HCT116 (cell line): ENCODE measurements at regions not wholly inside any gene's neighbourhood (a gene's known extent, or its start where the extent isn't known, plus 50 kb on each side); places are given as distances from the start of the nearest gene placed in this dataset.

Source experiments
- ATAC-seq: fragments of 200-7000 bp; cut with Tn5 transposase; 2 replicates; pipeline ENCODE4 v1.9.1; 2020; ENCODE audit warnings: mild to moderate bottlenecking, moderate library complexity
- BruUV-seq: library from RNA; stranded (reverse); fragments of 400-500 nt; replicated peaks from 2 replicates; lab custom pipeline; 2021; lab: Mats Ljungman, UMichigan
- CTCF ChIA-PET: fragments of 300-600 bp; sonication (Branson Sonifier 250); formaldehyde crosslinking; loops from one replicate; lab custom pipeline; 2021; ENCODE audit warnings: antibody characterized with exemption; lab: Charles Lee
- POLR2A ChIA-PET: fragments of 300-600, 350-600 bp; sonication (Branson Sonifier 250); formaldehyde crosslinking; loops from one replicate; lab custom pipeline; 2021; ENCODE audit warnings: antibody characterized with exemption; lab: Charles Lee
- RAD21 ChIA-PET, 2 experiments: fragments of 300-600 bp; sonication (Branson Sonifier 250); formaldehyde crosslinking; loops; one replicate each; lab custom pipeline; 2023; ENCODE audit warnings: low total read pairs in 2 of 2; ENCODE audit not compliant: uncharacterized antibody in 2 of 2, unreplicated experiment in 2 of 2, low non-redundant PET in 1 of 2; lab: Charles Lee
- DNase-seq: peaks from one replicate; pipeline ENCODE4 v3.0.0-alpha.2; 2010; ENCODE audit warnings: low read depth, low spot score
- H2AFZ ChIP-seq: fragments of 200-600 bp; shearing (Covaris generic), sonication (generic); 2 replicates; pipeline ENCODE4 v1.6.1; 2017; ENCODE audit warnings: low read depth, mixed run types, mixed read lengths, antibody characterized with exemption, low read length; ENCODE audit not compliant: poor library complexity, severe bottlenecking
- H3K27ac ChIP-seq: 2 replicates; pipeline ENCODE4 v1.5.1; 2012; ENCODE audit warnings: low read depth, low read length
- H3K27me3 ChIP-seq: fragments of 200-600 bp; sonication (generic); 2 replicates; pipeline ENCODE4 v1.6.1; 2016; ENCODE audit warnings: mixed run types, low read length, mixed read lengths; ENCODE audit not compliant: insufficient read depth
- H3K36me3 ChIP-seq, 2 experiments: fragments of 200-500 bp in 1 of 2; fragments of 200-600 bp in 1 of 2; sonication (Bioruptor generic) in 1 of 2; sonication (generic) in 1 of 2; 2 replicates each; pipeline versions ENCODE4 v1.5.1 to v1.6.1; 2014 to 2016; ENCODE audit warnings: low read length in 2 of 2, inconsistent platforms in 1 of 2, mixed read lengths in 1 of 2, mixed run types in 1 of 2; ENCODE audit not compliant: insufficient read depth in 2 of 2, control insufficient read depth in 1 of 2
- H3K4me1 ChIP-seq, 2 experiments: fragments of 200-600 bp in 1 of 2; sonication (generic) in 1 of 2; 2 replicates each; pipeline versions ENCODE4 v1.5.1 to v1.6.1; 2012 to 2017; ENCODE audit warnings: low read length in 2 of 2, inconsistent platforms in 1 of 2, mild to moderate bottlenecking in 1 of 2, mixed read lengths in 1 of 2, mixed run types in 1 of 2, moderate library complexity in 1 of 2; ENCODE audit not compliant: insufficient read depth in 2 of 2, control insufficient read depth in 1 of 2
- H3K4me2 ChIP-seq: fragments of 200-600 bp; sonication (generic); 2 replicates; pipeline ENCODE4 v1.6.1; 2017; ENCODE audit warnings: mixed run types, low read length, mixed read lengths
- H3K4me3 ChIP-seq, 2 experiments: fragments of 200-600 bp in 1 of 2; sonication (generic) in 1 of 2; replicated peaks in 1 of 2; 2 replicates each; pipeline ENCODE4 v1.5.1; 2011 to 2016; ENCODE audit warnings: low read length in 2 of 2, control low read depth in 1 of 2, low read depth in 1 of 2, mild to moderate bottlenecking in 1 of 2, mixed read lengths in 1 of 2, mixed run types in 1 of 2
- H3K79me2 ChIP-seq: fragments of 200-600 bp; sonication (generic); 2 replicates; pipeline ENCODE4 v1.6.1; 2017; ENCODE audit warnings: mild to moderate bottlenecking, mixed run types, low read length, moderate library complexity, mixed read lengths; ENCODE audit not compliant: insufficient read depth
- H3K9ac ChIP-seq: fragments of 200-600 bp; sonication (generic); 2 replicates; pipeline ENCODE4 v1.6.1; 2016; ENCODE audit warnings: low read length, mixed read lengths
- H3K9me2 ChIP-seq: fragments of 200-600 bp; sonication (generic), shearing (Covaris generic); 2 replicates; pipeline ENCODE4 v1.6.1; 2017; ENCODE audit warnings: mixed run types, mild to moderate bottlenecking, moderate library complexity; ENCODE audit not compliant: insufficient read depth
- H3K9me3 ChIP-seq, 2 experiments: fragments of 200-500 bp in 1 of 2; fragments of 200-600 bp in 1 of 2; sonication (Bioruptor generic) in 1 of 2; sonication (generic) in 1 of 2; 2 replicates each; pipeline ENCODE4 v1.6.1; 2014 to 2017; ENCODE audit warnings: low read length in 2 of 2, mixed read lengths in 2 of 2, inconsistent platforms in 1 of 2, low read depth in 1 of 2, mild to moderate bottlenecking in 1 of 2, mixed run types in 1 of 2, moderate library complexity in 1 of 2; ENCODE audit not compliant: control insufficient read depth in 1 of 2, insufficient read depth in 1 of 2
- H4K20me1 ChIP-seq: fragments of 200-600 bp; sonication (generic), shearing (Covaris generic); 2 replicates; pipeline ENCODE4 v1.6.1; 2017; ENCODE audit warnings: mixed run types, mild to moderate bottlenecking, moderate library complexity; ENCODE audit not compliant: insufficient read depth
- ATF3 ChIP-seq: IDR thresholded peaks from 2 replicates; pipeline ENCODE4 v1.6.1; 2012
- CBX3 ChIP-seq: IDR thresholded peaks from 2 replicates; pipeline ENCODE4 v1.6.1; 2012; ENCODE audit warnings: low read depth
- CEBPB ChIP-seq: IDR thresholded peaks from 2 replicates; pipeline ENCODE4 v1.6.1; 2012; ENCODE audit warnings: low read depth
- EGR1 ChIP-seq: IDR thresholded peaks from 2 replicates; pipeline ENCODE4 v1.6.1; 2012; ENCODE audit warnings: low read depth
- ELF1 ChIP-seq: IDR thresholded peaks from 2 replicates; pipeline ENCODE4 v1.6.1; 2012; ENCODE audit warnings: low read depth, borderline replicate concordance
- EZH2phosphoT487 ChIP-seq: fragments of 200-600 bp; IDR thresholded peaks from 2 replicates; pipeline ENCODE4 v1.6.1; 2018; ENCODE audit warnings: antibody characterized with exemption, borderline replicate concordance
- FOSL1 ChIP-seq: IDR thresholded peaks from 2 replicates; pipeline ENCODE4 v1.6.1; 2012; ENCODE audit warnings: low read depth
- MAX ChIP-seq: IDR thresholded peaks from 2 replicates; pipeline ENCODE4 v1.6.1; 2012
- POLR2A ChIP-seq: IDR thresholded peaks from 2 replicates; pipeline ENCODE4 v1.7.0; 2011; ENCODE audit warnings: borderline replicate concordance; ENCODE audit not compliant: insufficient read depth, insufficient read length; ENCODE audit errors: extremely low read depth
- POLR2AphosphoS5 ChIP-seq: IDR thresholded peaks from 2 replicates; pipeline ENCODE4 v1.6.1; 2011; ENCODE audit warnings: mild to moderate bottlenecking, low read depth, low read length, moderate library complexity
- RAD21 ChIP-seq: IDR thresholded peaks from 2 replicates; pipeline ENCODE4 v1.6.1; 2012; ENCODE audit warnings: low read depth, mild to moderate bottlenecking
- REST ChIP-seq: IDR thresholded peaks from 2 replicates; pipeline ENCODE4 v1.6.1; 2012; ENCODE audit warnings: low read depth
- SP1 ChIP-seq: IDR thresholded peaks from 2 replicates; pipeline ENCODE4 v1.6.1; 2012; ENCODE audit warnings: low read depth
- TCF7L2 ChIP-seq: IDR thresholded peaks from 2 replicates; pipeline ENCODE4 v1.7.0; 2011; ENCODE audit warnings: borderline replicate concordance, inconsistent platforms; ENCODE audit not compliant: insufficient read depth, insufficient read length; ENCODE audit errors: extremely low read depth
- YY1 ChIP-seq: IDR thresholded peaks from 2 replicates; pipeline ENCODE4 v1.6.1; 2011; ENCODE audit warnings: low read length, low read depth, moderate library complexity, mild to moderate bottlenecking; ENCODE audit not compliant: insufficient replicate concordance; ENCODE audit errors: extremely low read depth
- ZFX ChIP-seq: fragments of 450-650 bp; IDR thresholded peaks from 2 replicates; pipeline ENCODE4 v1.6.1; 2017
- ZNF274 ChIP-seq: fragments of 200-500 bp; sonication (Bioruptor generic); IDR thresholded peaks from 2 replicates; pipeline ENCODE4 v1.6.1; 2014; ENCODE audit warnings: mild to moderate bottlenecking, low read depth, low read length, inconsistent platforms
- intact Hi-C: fragments of 100-400 bp; cut with micrococcal nuclease; formaldehyde crosslinking; loops from 2 replicates; pipeline ENCODE4 v1.10.0; 2022

GRCh38 chr12:126510630-126511029 is 1445.4 kb downstream of the AACS start:
- Histone ChIP-seq H3K79me2 (no peaks in the 10 kb centered on the region), H2AFZ (no peak overlapping the region), H3K27me3 (no peaks in the 10 kb centered on the region), H3K9me3 (peaks cover 10 to 30% of the 10 kb centered on the region in 2 experiments; a peak in 2 of 4 replicates), H3K9me2 (no peaks in the 10 kb centered on the region), H3K36me3 (no peaks in the 10 kb centered on the region), H3K4me2 (no peak overlapping the region), H3K4me3 (no peak overlapping the region), H4K20me1 (no peaks in the 10 kb centered on the region), H3K4me1 (no peaks in the 10 kb centered on the region), H3K9ac (no peak overlapping the region), H3K27ac (no peak overlapping the region)
- no peak for TF ChIP-seq RAD21
- TF ChIP-seq MAX: no peak
- no peak for TF ChIP-seq SP1
- TF ChIP-seq CBX3: no peak
- no peak for TF ChIP-seq ZNF274
- no peak for TF ChIP-seq FOSL1
- no peak for TF ChIP-seq EGR1
- no peak for TF ChIP-seq ZFX
- no TSS peak for BruUV-seq
- CTCF ChIA-PET: no interaction called here
- RAD21 ChIA-PET: no interaction called here
- ATAC-seq (no peak), DNase-seq (no peak)
- intact Hi-C loops: no loop called here
- POLR2A ChIA-PET: no interaction called here

GRCh38 chr12:126512916-126513913 is 1448.0 kb downstream of the AACS start:
- no peaks in the 10 kb centered on the region for H3K79me2 ChIP-seq
- ATAC-seq: no peak
- no peak overlapping the region for H3K27ac ChIP-seq
- no peaks in the 10 kb centered on the region for H3K27me3 ChIP-seq
- no peaks in the 10 kb centered on the region for H3K4me1 ChIP-seq
- no peaks in the 10 kb centered on the region for H3K9me2 ChIP-seq
- intact Hi-C loops: no loop called here
- no peaks in the 10 kb centered on the region for H3K36me3 ChIP-seq
- H3K4me2 ChIP-seq: no peak overlapping the region
- DNase-seq: no peak
- H2AFZ ChIP-seq: no peak overlapping the region
- no TSS peak for BruUV-seq
- H3K9me3 ChIP-seq: peaks cover 9 to 29% of the 10 kb centered on the region in 2 experiments; a peak in 2 of 4 replicates
- ChIA-PET POLR2A (no interaction called here), RAD21 (no interaction called here), CTCF (no interaction called here)
- H4K20me1 ChIP-seq: no peaks in the 10 kb centered on the region
- H3K4me3 ChIP-seq: no peak overlapping the region
- no peak overlapping the region for H3K9ac ChIP-seq
- TF ChIP-seq EGR1 (no peak), EZH2phosphoT487 (no peak), POLR2AphosphoS5 (no peak), SP1 (no peak), ZNF274 (no peak), YY1 (no peak), POLR2A (no peak), REST (no peak), TCF7L2 (no peak), ATF3 (no peak), CEBPB (no peak), CBX3 (no peak), ELF1 (no peak)
